GM18519 (cell line): ENCODE measurements at regions not wholly inside any gene's neighbourhood (a gene's known extent, or its start where the extent isn't known, plus 50 kb on each side); places are given as distances from the start of the nearest gene placed in this dataset.
"Not testable (repeated sequence)": the region's sequence is repeated elsewhere in the genome, so short reads cannot be mapped to it uniquely, and the experiment has no call there.

Source experiments
- ATAC-seq: cut with Tn5 transposase; IDR thresholded peaks from one replicate; pipeline ENCODE4 v1.9.1; 2021; ENCODE audit warnings: mild to moderate bottlenecking, moderate library complexity; ENCODE audit not compliant: unreplicated experiment, low FRiP score

DNA sequence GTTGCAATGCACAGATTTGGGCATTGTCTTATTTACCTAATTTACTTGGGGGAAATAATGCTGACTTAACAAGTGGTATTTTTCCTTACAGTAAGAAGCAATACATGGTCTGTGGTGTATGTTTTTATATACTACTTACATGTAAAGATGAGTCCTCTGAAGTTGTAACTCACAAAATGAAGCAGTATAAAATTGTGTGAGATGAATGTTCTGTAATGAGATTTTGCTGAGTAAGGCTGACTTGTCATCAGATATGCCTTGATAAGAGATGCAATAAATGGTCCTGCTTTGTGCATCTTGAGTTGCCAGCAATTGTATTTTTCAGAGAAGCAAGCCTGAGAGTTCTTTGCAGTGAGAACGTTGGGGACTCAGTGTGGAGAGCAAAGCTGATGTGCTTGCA lies 92.2 kb upstream of the GNAQ start:
- ATAC-seq = no peak

DNA sequence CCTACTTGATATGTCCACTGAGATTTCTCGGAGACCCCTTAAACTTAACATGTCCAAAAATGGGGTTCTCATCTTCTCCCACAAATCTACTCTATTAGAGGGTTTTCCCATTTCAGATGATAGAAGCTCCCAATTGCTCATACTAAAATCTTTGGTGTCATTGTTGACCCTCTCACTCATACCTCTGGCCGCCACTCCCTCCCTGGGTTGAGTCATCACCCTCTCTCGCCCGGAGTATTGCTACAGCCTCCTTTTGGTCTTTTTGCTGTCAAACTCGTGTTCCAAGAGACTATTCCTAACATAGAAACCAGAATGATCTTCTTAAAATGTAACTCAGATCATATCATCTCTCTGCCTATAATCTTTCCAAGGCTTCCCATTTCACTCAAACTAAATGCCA lies 91.0 kb upstream of the GNAQ start:
- ATAC-seq = no peak

DNA sequence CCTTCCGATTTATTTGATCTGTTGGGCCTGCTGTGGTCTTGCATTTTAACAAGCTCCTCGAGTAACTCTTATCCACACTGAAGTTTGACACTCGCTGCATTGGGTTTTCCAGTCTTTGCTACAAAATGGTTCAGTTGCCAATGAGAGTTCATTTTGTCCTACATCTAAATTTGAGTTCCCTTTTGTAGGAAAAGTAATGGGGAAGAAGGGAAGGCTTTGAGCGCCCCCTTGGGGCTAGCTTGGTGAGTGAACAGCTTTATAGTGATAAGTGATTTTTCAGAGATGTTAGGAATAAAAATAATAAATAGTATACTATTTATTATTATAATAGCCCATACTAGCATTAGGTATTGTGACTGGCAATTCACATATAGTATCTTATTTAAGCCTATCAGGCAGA lies 89.9 kb upstream of the GNAQ start:
- ATAC-seq = no peak

DNA sequence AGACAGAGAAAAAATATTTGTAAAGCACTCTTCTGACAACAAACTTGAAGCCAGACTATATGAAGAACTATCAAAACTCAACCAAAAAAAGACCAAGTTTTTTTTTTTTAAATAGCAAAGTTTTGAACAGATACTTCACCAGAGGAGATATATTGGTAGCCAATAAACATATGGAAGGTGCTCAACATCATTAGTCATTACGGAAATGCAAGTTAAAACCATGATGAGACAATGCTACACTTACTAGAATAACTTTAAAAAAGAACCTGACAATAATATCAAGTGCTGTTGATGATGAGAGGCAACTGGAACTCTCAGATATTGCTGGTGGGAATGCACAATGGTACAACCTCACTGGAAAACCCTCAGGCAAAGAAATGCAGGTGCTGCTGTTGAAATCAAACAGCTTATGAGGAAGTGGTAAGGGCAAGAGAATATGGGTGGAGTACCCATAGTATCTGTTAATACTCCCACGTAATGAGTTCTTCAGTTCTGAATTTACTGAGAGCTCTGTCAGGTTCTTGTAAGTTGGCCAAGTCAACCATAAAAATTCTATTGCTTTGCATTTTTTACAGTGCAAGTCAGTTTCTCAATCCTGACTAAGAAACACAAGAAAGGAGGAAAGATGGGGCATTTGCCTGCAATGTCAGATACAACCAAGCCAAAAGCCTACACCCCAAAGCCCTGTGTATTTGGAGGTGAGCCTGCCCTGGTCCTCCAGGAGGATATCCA lies 87.3 kb upstream of the GNAQ start:
- peak; percentile 95 for ATAC-seq

DNA sequence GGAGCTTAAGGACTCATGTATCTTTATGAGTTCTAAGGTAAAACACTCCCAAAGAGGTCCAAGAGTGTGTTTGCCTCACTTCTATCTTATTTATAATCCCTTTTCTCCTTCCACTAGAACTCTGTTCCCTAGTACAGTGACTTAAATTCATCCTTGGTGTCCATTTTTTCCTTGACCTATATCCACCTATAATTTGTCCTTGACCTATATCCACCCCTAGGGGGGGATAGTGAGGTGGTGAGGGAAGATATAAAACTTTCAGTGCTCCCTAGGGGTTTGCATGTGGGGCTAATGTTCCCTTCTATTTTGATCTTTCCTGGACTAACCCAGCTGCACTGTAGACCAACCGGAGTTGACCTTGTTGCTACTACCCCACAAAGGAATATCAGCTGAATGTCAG lies 83.5 kb upstream of the GNAQ start:
- ATAC-seq = no peak

DNA sequence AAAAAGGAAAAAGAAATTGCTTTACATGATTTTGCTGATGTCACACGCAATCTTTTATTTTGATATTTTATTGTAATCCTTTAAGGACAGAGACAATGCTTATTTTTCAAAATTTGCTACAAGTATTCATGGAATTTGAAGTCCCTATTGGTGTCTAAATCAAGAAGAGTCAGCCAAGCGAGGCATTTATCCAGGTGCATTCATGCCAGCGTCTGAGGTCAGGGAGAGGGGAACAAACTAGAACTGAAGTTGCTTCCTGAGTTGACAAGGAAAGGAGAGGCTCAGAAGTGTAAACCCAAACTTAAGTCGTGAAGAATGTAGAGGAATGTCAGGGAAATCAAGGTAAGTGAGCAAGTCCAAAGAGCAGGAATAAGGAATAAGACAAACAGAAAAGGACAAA lies 83.0 kb upstream of the GNAQ start:
- no peak for ATAC-seq

DNA sequence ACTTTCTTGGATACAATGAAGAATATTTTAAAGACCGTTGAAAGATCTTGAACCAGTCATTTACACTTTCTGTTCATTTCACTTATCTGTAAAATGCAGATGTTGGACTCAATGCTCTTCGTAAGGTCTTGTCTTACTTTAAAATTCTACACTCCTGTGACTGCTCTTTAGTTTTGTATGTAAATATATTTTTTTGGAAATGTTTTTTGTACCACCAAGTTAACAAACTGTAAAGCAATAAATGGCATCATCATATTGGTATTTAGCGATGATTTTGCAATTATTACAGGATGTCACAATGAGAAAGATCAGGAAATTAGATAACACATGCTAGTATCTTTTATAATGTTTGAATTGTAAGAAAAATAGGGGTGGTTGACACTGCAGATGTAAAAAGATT lies 80.8 kb upstream of the GNAQ start:
- ATAC-seq = no peak

DNA sequence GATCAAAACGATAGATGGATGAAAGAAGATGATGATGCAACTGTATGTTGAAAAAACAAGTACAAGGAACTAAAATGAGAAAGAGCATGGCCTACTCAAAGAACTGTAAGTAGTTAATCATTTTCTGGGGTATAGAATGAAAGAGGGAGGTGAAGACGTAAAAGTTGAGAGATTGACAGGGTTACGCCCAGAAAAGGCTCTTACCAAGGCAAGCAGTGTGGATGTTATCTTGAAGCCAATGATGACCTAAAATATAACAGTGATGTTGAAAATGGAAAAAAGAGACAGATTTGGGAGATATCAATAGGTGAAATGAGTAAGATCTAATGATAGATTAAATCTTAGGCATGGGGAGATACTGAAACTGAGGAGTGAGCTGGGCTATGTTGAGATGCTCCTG lies 80.4 kb upstream of the GNAQ start:
- ATAC-seq = no peak

DNA sequence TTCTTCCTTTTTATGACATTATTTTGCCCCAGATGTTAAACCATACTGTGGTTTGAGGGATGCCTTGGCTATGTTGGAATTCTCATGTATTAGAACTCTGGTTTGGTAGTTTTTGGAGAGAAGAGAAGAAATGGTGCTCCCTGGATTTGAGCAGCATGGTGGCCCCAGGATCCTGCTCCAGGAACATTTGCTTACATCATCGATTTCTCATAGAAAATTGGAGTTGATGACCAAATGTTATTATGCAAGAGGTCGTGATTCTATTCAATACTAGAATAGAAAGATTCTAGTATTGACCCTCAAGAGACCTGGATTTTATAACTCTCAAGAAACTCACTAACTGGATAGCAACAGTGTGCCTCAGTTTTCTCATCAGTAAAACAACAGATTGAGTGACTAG lies 77.5 kb upstream of the GNAQ start:
- ATAC-seq = no peak

DNA sequence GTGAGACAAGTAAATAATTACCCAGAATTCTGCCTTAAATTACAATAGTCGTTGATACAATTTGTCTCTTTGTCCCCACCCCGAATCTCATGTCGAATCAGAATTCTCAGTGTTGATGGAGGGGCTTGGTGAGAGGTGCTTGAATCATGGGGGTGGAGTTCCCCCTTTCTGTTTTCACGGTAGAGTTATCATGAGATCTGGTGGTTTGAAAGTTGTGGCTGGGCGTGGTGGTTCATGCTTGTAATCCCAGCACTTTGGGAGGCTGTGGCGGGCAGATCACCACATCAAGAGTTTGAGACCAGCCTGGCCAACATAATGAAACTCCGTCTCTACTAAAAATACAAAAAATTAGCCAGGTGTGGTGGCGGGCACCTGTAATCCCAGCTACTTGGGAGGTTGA lies 75.0 kb upstream of the GNAQ start:
- not testable (repeated sequence) for ATAC-seq

DNA sequence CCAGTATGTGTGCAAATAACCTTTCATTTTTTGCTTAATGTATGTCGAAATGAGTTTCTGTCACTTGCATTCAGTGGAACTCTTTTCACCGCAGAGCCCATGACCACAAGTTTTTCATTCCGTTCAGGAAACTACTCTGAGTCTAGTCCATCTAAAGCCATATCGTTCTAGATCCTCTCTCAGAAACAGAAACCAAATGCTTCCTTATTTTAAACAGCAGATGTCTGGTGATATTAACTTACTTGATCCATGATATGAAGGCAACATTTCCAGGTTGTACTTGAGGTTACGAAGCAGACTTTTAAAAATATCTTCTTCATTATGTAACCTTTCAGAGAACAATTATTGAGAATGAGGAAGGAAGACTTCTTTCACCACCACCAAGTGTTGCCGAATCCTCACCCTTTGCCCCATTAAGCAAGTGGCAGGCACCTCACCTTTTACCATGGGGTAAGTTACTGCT lies 72.4 kb upstream of the GNAQ start:
- no peak for ATAC-seq

DNA sequence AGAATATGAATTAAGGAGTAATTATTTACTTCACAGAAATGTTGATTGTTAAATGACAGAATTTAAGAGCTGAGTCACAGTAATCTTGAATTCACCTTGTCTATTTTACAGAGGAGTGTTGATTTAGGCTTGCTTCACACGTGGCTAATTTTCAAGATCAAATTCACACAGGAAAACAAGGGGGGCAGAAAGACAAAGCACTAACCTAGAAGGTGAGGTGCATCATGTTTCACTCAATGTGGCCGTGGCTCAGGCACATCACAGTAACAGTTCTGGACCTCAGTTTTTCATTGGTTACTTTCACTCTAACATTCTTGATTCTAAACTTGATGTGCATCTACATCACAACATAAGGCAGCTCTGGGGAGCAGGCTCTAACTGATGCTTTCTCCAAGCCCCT lies 69.6 kb upstream of the GNAQ start:
- no peak for ATAC-seq

DNA sequence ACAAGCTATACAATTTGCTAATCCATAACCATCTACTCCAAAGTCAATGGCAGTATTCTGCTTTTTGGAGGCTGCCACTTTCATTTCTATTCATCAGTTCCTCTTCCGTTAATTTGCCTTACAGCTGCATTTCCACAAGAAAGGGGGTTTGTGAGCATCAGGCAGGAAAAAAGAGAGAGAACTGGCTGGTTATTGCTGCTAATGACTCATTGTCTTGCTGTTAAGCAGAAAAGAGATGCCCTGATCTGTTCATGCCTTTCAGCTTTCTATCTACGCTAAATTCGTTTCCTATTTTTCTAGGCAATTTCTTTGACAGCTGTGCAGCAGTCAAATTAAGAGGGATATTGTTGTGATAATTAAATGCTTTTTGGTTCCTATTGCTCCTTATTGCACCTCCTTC lies 65.9 kb upstream of the GNAQ start:
- no peak for ATAC-seq

DNA sequence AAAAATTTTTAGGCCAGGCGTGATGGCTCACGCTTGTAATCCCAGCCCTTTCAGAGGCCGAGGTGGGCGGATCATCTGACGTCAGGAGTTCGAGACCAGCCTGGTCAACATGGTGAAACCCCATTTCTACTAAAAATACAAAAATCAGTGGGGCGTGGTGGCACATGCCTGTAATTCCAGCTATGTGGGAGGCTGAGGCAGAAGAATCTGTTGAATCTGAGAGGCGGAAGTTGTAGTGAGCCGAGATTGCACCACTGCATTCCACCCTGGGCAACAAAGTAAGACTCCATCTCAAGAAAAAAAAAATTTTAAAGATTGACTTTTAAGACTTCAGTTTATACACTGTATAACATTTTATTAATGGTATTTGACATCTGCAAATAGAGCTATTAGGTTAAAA lies 60.1 kb upstream of the GNAQ start:
- no peak for ATAC-seq

DNA sequence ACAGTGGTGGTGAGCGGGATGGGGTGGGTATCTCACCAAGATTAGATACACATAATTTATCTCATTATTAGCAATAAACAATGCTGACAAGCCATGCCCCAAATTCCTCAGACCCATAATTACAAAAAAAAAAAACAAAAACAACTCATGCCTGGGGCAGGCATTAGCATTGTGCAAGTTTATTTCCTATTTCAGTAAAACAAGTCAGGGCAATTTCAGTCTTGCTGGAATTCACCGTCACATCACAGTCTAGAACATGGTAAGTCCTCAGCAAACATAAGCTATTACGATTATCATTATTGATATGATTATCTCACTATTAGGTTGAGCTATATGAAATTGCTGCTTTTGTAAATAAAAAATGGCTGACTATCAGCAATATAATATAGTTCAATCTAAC lies 57.5 kb upstream of the GNAQ start:
- no peak for ATAC-seq

DNA sequence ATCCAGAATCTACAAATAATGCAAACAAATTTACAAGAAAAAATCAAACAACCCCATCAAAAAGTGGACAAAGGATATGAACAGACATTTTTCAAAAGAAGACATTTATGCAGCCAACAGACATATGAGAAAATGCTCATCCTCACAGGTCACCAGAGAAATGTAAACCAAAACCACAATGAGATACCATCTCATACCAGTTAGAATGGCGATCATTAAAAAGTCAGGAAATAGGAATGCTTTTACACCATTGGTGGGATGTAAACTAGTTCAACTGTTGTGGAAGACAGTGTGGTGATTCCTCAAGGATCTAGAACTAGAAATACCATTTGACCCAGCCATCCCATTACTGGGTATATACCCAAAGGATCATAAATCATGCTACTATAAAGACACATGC lies 56.6 kb upstream of the GNAQ start:
- ATAC-seq = not testable (repeated sequence)
